Activated CD4-positive, alpha-beta T cell treated with anti-CD3 and anti-CD28 coated beads, Interleukin-2, amount 10 ng/mL, durations not matched to agents 7 days and 5 days (primary cell): ENCODE measurements at regions not wholly inside any gene's neighbourhood (a gene's known extent, or its start where the extent isn't known, plus 50 kb on each side); places are given as distances from the start of the nearest gene placed in this dataset.

Source experiments
- CTCF ChIA-PET: fragments of 350-600 bp; sonication (Branson Sonifier 250); formaldehyde crosslinking; loops from one replicate; lab custom pipeline; 2021; ENCODE audit warnings: antibody characterized with exemption; lab: Charles Lee
- POLR2A ChIA-PET: fragments of 350-600 bp; sonication (Branson Sonifier 250); formaldehyde crosslinking; loops from one replicate; lab custom pipeline; 2021; ENCODE audit warnings: antibody characterized with exemption; lab: Charles Lee
- DNase-seq: peaks from one replicate; pipeline ENCODE4 v3.0.0-alpha.2; 2020
- H3K27ac Mint-ChIP-seq: one replicate; pipeline ENCODE4 v1.8.0; 2021; ENCODE audit warnings: mild to moderate bottlenecking, moderate library complexity, mixed read lengths
- H3K27me3 Mint-ChIP-seq: one replicate; pipeline ENCODE4 v1.8.0; 2021; ENCODE audit warnings: mixed read lengths
- H3K36me3 Mint-ChIP-seq: one replicate; pipeline ENCODE4 v1.8.0; 2021; ENCODE audit warnings: low read depth, mixed read lengths
- H3K4me1 Mint-ChIP-seq: one replicate; pipeline ENCODE4 v1.8.0; 2021; ENCODE audit warnings: mixed read lengths
- H3K4me3 Mint-ChIP-seq: one replicate; pipeline ENCODE4 v1.8.0; 2021; ENCODE audit warnings: mild to moderate bottlenecking, moderate library complexity, mixed read lengths
- H3K9me3 Mint-ChIP-seq: one replicate; pipeline ENCODE4 v1.8.0; 2021; ENCODE audit warnings: mixed read lengths

DNA sequence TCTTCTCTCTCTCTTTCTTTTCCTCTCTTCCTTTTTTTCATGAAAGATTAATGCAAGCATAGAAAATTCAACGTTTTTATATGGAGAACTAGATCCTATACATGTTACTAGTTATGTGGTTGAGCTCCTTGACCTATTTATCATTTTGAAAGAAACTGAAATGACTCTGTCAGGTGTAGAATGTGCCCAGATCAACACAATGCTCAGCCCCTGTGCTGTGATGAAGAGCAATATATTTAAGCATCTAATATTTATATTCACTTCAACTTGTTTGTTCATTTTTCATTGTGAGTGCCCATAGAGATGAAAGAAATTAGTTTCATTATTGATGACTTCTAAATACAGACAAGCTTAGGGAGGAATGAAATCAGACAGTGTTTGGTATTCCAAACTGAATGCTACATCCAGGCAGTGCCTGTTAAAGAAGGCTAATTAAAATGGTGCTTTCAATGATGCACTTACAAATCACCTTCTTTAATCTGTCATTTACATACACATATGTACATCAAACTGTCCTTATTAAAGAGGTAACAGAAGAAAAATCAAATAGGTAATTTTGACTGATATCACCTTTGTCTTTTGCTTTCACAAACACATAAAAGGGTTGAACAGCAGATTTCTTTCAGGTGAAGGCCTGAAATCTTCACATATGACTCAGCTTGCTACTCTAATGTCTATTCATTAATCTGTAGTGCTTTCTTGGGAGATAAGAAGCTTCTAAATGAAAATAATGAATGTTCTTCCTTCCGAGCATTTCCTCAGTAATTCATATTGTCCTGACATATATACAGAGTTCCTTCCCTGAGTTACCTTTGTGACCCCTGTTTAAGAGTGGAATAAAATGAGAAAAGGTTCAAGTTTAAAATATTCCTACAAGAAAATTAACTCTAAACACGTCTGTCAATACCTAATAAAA is 915.9 kb downstream of the PDHA2 start:
- no peak overlapping the region for H3K27ac Mint-ChIP-seq

DNA sequence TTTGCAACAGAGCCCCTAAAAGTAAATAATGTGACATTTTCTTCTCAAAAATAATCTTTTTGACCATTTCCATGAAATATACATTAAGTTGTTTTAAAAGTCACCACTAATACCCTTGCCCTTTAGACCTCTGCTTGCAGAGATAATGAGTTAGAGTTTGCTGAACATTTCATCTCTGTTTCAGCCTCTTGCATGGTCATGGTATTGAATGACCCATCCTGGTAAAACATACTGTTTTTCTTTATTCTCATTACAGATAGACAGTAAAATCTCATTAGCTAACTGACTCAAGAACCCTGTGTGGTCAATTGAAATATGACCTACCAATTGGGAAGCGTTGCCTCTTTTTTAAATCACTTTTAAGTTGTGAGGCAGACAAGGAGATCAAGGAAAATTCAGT is 916.7 kb downstream of the PDHA2 start:
- no peak for DNase-seq
- Mint-ChIP-seq H3K4me3 (no peak overlapping the region), H3K9me3 (no peaks in the 10 kb centered on the region), H3K27ac (no peak overlapping the region), H3K36me3 (no peaks in the 10 kb centered on the region), H3K27me3 (no peaks in the 10 kb centered on the region), H3K4me1 (no peaks in the 10 kb centered on the region)
- POLR2A ChIA-PET = no interaction called here
- CTCF ChIA-PET = no interaction called here

More for the DNA sequence above, 915.9 kb downstream of the PDHA2 start:
- Mint-ChIP-seq H3K4me1 (no peaks in the 10 kb centered on the region), H3K36me3 (no peaks in the 10 kb centered on the region), H3K27me3 (no peaks in the 10 kb centered on the region), H3K9me3 (no peaks in the 10 kb centered on the region), H3K4me3 (no peak overlapping the region)
- ChIA-PET CTCF (no interaction called here), POLR2A (no interaction called here)
- DNase-seq = no peak

DNA sequence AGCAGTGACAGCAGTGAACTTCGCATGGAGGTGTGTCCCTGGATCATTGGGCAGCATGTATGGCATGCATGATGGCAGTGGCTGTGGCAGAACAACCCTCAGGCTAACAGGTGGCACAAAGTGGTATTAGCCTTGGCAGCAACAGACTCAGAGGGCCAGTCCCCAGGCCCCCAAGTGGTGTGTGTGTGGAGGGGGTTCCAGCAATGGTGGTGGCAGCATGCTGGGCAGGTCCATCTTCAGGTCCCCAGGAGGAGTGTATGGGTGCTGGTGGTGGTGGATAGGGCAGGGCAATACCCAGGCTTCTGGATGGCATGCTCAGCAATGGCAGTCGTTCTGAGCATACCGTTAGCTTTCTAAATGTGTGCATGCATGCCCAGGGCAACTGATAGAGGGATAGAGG is 923.7 kb downstream of the PDHA2 start:
- CTCF ChIA-PET = no interaction called here
- H3K4me1 Mint-ChIP-seq = no peaks in the 10 kb centered on the region
- no peak for DNase-seq
- no peaks in the 10 kb centered on the region for H3K27me3 Mint-ChIP-seq
- POLR2A ChIA-PET = no interaction called here
- peaks cover 4% of the 10 kb centered on the region for H3K9me3 Mint-ChIP-seq
- H3K36me3 Mint-ChIP-seq = no peaks in the 10 kb centered on the region
- no peak overlapping the region for H3K27ac Mint-ChIP-seq
- H3K4me3 Mint-ChIP-seq = no peak overlapping the region

DNA sequence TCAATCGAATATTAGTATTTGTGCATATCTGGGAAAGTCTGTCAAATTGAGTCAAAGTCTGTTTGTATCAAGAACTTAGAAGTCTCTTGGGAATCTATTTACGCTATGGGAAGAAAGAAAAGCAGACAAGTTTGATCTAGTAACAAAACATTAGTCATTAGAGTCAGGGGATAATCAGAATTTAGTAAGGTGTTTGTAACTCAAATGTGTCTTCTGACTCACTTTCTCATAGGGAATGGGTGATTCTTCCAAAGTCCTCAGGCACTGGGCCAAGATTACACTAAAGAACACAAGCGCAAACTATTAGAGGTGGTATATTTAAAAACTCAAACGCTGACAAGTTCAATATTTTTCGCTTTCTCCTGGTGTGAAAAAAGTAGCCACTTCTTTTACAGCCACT is 926.5 kb downstream of the PDHA2 start:
- DNase-seq = no peak
- CTCF ChIA-PET = no interaction called here
- H3K27ac Mint-ChIP-seq = no peak overlapping the region

DNA sequence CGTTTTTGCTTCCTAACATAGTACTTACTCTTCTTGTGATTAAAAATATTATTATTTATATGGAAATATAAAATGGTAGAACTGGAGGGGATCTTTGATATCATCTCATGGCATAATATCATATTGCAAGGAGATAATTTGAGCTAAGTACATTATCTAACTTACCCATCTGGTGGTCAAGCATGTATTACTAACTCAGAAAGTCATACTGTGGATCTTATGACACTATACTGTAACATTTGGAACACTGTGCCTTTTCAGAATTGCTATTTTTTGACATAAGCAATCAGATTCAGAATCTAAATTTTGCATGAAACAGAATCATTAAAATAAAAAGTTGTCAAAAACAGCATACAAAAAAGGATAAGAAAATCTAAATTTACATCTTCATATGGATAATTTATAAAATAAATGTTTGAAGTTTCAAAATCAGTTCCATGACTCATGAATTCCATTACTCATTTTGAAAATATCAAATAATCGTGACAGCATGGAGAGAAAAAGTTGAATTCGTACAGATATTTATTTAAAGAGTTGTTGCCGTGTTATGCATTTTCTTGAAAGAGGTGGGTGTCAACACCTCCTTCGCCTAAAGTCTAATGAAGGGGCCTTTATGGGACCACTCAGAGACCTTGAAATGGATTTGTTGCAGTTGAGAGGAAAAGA is 928.1 kb downstream of the PDHA2 start:
- ChIA-PET CTCF (no interaction called here), POLR2A (no interaction called here)
- no peak overlapping the region for H3K4me3 Mint-ChIP-seq
- H3K27ac Mint-ChIP-seq = no peak overlapping the region
- no peaks in the 10 kb centered on the region for H3K27me3 Mint-ChIP-seq
- H3K9me3 Mint-ChIP-seq = peaks cover 8% of the 10 kb centered on the region
- no peaks in the 10 kb centered on the region for H3K36me3 Mint-ChIP-seq
- no peaks in the 10 kb centered on the region for H3K4me1 Mint-ChIP-seq
- DNase-seq = no peak

More for the DNA sequence above, 926.5 kb downstream of the PDHA2 start:
- no peaks in the 10 kb centered on the region for H3K4me1 Mint-ChIP-seq
- H3K36me3 Mint-ChIP-seq = no peaks in the 10 kb centered on the region
- POLR2A ChIA-PET = no interaction called here
- H3K27me3 Mint-ChIP-seq = no peaks in the 10 kb centered on the region
- H3K9me3 Mint-ChIP-seq = peaks cover 7% of the 10 kb centered on the region
- no peak overlapping the region for H3K4me3 Mint-ChIP-seq

DNA sequence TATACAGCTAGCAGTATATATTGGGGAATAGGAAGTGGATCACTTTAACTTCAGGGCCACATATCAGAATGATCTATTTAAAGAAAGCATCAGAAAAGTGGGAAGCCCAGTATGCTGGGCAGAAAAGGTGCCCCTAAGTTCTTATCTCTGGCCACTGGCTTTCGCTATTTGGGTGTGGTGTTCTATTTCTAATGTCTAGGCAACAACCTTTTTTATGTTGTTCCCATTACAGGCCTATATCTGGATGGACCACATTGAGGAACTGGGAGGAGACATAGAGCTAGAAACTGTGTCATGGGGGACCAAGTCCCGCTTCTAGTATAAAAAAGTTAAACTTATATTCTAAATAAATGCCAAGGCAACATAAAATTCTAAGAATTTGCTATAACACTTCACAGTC is 935.6 kb downstream of the PDHA2 start:
- no peak overlapping the region for H3K27ac Mint-ChIP-seq
- H3K9me3 Mint-ChIP-seq = peaks cover 9% of the 10 kb centered on the region
- H3K4me3 Mint-ChIP-seq = no peak overlapping the region
- no peaks in the 10 kb centered on the region for H3K4me1 Mint-ChIP-seq
- no peaks in the 10 kb centered on the region for H3K36me3 Mint-ChIP-seq
- POLR2A ChIA-PET = no interaction called here
- CTCF ChIA-PET = no interaction called here
- H3K27me3 Mint-ChIP-seq = no peaks in the 10 kb centered on the region
- DNase-seq = no peak

DNA sequence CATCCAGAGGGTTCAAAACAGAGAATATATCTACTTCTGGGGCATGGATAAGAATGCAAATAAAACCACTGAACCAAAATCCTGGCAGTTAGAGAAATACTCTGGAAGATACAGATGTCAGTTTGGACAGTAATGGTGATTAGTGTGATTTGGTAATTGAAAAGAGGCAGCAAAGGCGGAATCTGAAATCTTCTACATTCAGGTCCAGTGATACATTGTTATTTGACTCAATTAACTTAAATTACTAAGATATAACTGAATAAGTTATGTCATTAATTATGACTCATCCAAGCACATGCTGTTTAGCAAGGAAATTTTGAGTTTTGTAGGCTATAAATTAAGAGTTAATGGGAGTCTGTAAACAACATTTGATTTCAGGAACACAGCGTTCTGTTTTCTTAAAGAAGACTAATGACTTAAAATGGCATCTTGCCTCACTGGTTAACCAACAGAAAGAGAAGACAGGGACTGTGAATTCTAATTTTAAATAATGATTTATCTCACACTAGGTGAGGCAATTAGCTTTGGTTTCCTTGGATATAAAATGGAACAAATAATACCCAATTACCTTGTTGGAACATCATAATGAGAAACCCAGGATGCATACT is 937.1 kb downstream of the PDHA2 start:
- Mint-ChIP-seq H3K4me1 (no peaks in the 10 kb centered on the region), H3K27ac (no peak overlapping the region), H3K36me3 (no peaks in the 10 kb centered on the region), H3K4me3 (no peak overlapping the region), H3K27me3 (no peaks in the 10 kb centered on the region), H3K9me3 (peaks cover 9% of the 10 kb centered on the region)
- CTCF ChIA-PET = no interaction called here
- DNase-seq = no peak
- POLR2A ChIA-PET = no interaction called here

DNA sequence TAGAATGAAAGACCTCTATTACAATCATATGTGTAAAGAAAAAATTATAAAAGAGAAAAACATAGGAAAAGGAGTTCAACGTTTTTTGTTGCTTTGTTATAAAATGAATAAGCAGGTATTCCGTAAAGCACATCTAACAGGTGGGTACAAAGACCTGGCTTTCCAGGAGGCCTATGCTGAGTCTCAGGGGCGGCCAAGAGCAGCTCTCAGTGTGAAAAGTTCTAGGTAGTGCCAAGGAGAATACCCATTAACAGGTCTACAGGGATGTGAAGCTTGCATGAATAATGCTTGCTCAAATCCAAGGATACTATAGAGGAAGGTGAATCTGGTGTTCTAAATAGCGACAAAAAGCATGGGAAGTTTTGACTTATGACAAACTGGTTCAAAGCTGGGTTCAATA is 944.4 kb downstream of the PDHA2 start:
- no peaks in the 10 kb centered on the region for H3K27me3 Mint-ChIP-seq
- ChIA-PET CTCF (no interaction called here), POLR2A (no interaction called here)
- no peak overlapping the region for H3K27ac Mint-ChIP-seq
- H3K4me1 Mint-ChIP-seq = no peaks in the 10 kb centered on the region
- H3K9me3 Mint-ChIP-seq = no peaks in the 10 kb centered on the region
- H3K4me3 Mint-ChIP-seq = no peak overlapping the region
- H3K36me3 Mint-ChIP-seq = no peaks in the 10 kb centered on the region
- no peak for DNase-seq

DNA sequence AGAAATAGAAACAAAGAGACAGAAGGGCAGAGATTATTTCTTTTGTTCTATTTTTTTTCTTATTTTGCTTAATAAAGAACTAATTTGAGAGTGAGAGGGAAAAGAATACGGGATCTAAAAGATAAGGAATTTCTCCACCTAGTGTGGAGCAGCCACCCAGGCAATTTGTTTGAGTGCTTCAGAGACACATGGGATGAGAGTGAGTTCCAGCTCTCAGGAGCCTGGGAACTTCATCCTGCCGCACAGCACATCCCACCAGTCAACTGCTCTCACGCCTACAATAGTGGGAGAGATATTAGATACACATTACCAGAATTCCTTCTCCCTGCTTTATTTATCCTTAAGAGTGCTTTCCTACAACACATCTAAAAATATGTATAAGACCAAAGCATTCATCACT is 946.4 kb downstream of the PDHA2 start:
- POLR2A ChIA-PET = no interaction called here
- Mint-ChIP-seq H3K27ac (no peak overlapping the region), H3K9me3 (no peaks in the 10 kb centered on the region), H3K36me3 (no peaks in the 10 kb centered on the region), H3K27me3 (no peaks in the 10 kb centered on the region), H3K4me3 (no peak overlapping the region), H3K4me1 (no peaks in the 10 kb centered on the region)
- CTCF ChIA-PET = no interaction called here
- DNase-seq = no peak

DNA sequence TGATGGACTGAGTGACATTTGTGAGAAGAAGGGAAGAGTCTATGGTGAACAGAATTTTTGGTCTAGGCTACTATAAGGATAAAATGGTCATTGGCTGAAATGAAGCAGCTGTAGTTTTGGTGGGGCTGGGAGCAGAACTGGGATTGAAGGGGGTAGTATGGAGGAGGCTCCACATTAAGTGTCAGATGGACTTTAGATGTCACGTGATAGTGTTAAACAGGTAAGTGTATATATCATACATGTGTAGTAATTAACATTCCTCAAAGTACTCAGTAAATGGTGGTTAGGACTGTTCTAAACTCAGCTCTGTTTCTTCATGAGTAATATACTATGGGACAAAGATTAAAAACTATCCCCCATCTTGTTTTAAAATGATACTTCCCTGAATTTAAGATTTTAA is 947.9 kb downstream of the PDHA2 start:
- POLR2A ChIA-PET = no interaction called here
- H3K27ac Mint-ChIP-seq = no peak overlapping the region
- H3K27me3 Mint-ChIP-seq = no peaks in the 10 kb centered on the region
- no peaks in the 10 kb centered on the region for H3K4me1 Mint-ChIP-seq
- no peak for DNase-seq
- H3K36me3 Mint-ChIP-seq = no peaks in the 10 kb centered on the region
- no peaks in the 10 kb centered on the region for H3K9me3 Mint-ChIP-seq
- no peak overlapping the region for H3K4me3 Mint-ChIP-seq
- CTCF ChIA-PET = no interaction called here

DNA sequence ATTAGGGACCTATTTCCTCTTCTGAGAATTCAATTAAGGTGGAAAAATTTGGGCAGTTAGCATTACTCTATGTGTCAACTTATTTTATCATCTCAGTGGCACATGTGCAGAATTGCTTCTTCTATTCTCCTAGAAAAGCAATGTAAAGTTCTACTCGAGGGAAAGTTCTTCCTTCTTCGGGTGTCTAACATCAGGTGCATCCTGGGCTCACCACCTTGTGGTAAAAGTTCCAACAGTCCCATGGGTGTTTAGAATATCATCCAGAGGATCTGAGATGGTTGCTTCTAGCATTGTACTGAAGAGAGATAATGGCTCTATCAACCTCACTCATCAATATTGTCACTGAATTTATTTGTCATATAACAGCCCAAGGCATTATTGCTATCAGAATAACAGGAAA is 969.7 kb downstream of the PDHA2 start:
- H3K27me3 Mint-ChIP-seq = no peaks in the 10 kb centered on the region
- no peak for DNase-seq
- no peaks in the 10 kb centered on the region for H3K9me3 Mint-ChIP-seq
- no peaks in the 10 kb centered on the region for H3K4me1 Mint-ChIP-seq
- no peak overlapping the region for H3K27ac Mint-ChIP-seq
- CTCF ChIA-PET = no interaction called here
- POLR2A ChIA-PET = no interaction called here
- no peaks in the 10 kb centered on the region for H3K36me3 Mint-ChIP-seq
- H3K4me3 Mint-ChIP-seq = no peak overlapping the region

DNA sequence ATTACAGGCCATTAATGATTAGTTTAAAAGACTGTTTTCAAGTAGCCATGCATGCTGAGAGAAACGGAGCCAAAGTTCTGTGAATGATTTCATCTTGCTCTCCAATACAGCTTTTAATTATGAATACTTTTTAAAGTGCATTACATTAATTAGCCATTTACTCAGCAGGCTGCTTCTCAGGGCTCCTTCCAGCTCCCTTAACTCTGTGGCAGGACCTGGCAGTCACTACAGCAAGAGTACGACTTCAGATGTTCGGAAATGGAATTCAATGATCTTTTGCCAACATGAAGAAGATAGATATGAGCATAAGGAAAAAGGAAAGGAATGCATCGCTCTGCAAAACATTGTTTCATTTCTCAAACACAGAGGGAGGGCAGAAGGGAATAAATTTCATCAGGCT is 987.2 kb downstream of the PDHA2 start:
- no peak overlapping the region for H3K4me3 Mint-ChIP-seq
- CTCF ChIA-PET = no interaction called here
- H3K27me3 Mint-ChIP-seq = no peaks in the 10 kb centered on the region
- POLR2A ChIA-PET = no interaction called here
- H3K36me3 Mint-ChIP-seq = no peaks in the 10 kb centered on the region
- DNase-seq = no peak
- no peaks in the 10 kb centered on the region for H3K9me3 Mint-ChIP-seq
- no peaks in the 10 kb centered on the region for H3K4me1 Mint-ChIP-seq
- H3K27ac Mint-ChIP-seq = no peak overlapping the region

DNA sequence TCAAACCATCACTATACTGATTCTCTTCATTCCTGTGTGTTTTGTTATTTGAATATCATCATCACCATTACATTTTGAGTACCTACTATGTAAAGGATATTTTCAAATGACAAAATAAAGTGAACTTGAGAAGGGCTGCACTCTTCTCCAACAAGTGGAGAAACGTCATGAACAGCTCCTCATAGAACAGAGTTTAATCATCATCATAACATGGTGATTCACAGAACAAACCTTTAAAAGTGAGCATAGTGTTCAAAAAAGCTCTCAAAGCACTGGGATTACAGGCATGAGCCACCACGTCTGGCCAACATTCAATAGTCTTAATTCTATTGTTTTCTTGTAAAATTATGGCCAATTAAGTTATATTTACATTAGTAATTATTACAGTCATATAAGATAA is 993.9 kb downstream of the PDHA2 start:
- Mint-ChIP-seq H3K4me3 (no peak overlapping the region), H3K4me1 (no peaks in the 10 kb centered on the region), H3K27me3 (no peaks in the 10 kb centered on the region), H3K9me3 (no peaks in the 10 kb centered on the region), H3K27ac (no peak overlapping the region), H3K36me3 (no peaks in the 10 kb centered on the region)
- no peak for DNase-seq
- POLR2A ChIA-PET = no interaction called here
- CTCF ChIA-PET = no interaction called here
